HG02610 (cell line): ENCODE measurements at regions not wholly inside any gene's neighbourhood (a gene's known extent, or its start where the extent isn't known, plus 50 kb on each side); places are given as distances from the start of the nearest gene placed in this dataset.
"Not testable (repeated sequence)": the region's sequence is repeated elsewhere in the genome, so short reads cannot be mapped to it uniquely, and the experiment has no call there.

Source experiments
- ATAC-seq: cut with Tn5 transposase; IDR thresholded peaks from one replicate; pipeline ENCODE4 v1.9.1; 2021; ENCODE audit warnings: mild to moderate bottlenecking, moderate library complexity; ENCODE audit not compliant: unreplicated experiment

- no peak for ATAC-seq
These were observed 511.2 kb downstream of the TSN start for GRCh38 chr2:122266636-122267035.

GRCh38 chr2:122267947-122268346 lies 512.5 kb downstream of the TSN start:
- ATAC-seq, result no peak

- ATAC-seq, result no peak
These were observed 518.5 kb downstream of the TSN start for GRCh38 chr2:122273785-122274419.

- no peak for ATAC-seq
These were observed 522.5 kb downstream of the TSN start for GRCh38 chr2:122277956-122278355.

GRCh38 chr2:122300758-122301157 lies 545.3 kb downstream of the TSN start:
- no peak for ATAC-seq

- no peak for ATAC-seq
These were observed 552.3 kb downstream of the TSN start for GRCh38 chr2:122307763-122308162.

GRCh38 chr2:122315306-122315705 lies 559.9 kb downstream of the TSN start:
- ATAC-seq, result no peak

GRCh38 chr2:122319539-122320132 lies 564.2 kb downstream of the TSN start:
- no peak for ATAC-seq

GRCh38 chr2:122322815-122323214 lies 567.4 kb downstream of the TSN start:
- no peak for ATAC-seq

- no peak for ATAC-seq
These were observed 568.5 kb downstream of the TSN start for GRCh38 chr2:122323927-122324326.

- no peak for ATAC-seq
These were observed 571.0 kb downstream of the TSN start for GRCh38 chr2:122326471-122326870.

GRCh38 chr2:122328816-122329215 lies 573.4 kb downstream of the TSN start:
- no peak for ATAC-seq

GRCh38 chr2:122329278-122329677 lies 573.8 kb downstream of the TSN start:
- ATAC-seq, result no peak

- no peak for ATAC-seq
These were observed 578.5 kb downstream of the TSN start for GRCh38 chr2:122333932-122334331.

- no peak for ATAC-seq
These were observed 582.5 kb downstream of the TSN start for GRCh38 chr2:122338000-122338399.

- ATAC-seq, result peak; percentile 93
These were observed 584.8 kb downstream of the TSN start for GRCh38 chr2:122340246-122340645.

- ATAC-seq, result peak; percentile 45
These were observed 585.6 kb downstream of the TSN start for GRCh38 chr2:122341007-122341406.

- ATAC-seq, result not testable (repeated sequence)
These were observed 596.7 kb downstream of the TSN start for GRCh38 chr2:122352151-122352550.

GRCh38 chr2:122357998-122358397 lies 602.5 kb downstream of the TSN start:
- no peak for ATAC-seq

GRCh38 chr2:122358729-122359128 lies 603.3 kb downstream of the TSN start:
- ATAC-seq, result no peak

- ATAC-seq, result no peak
These were observed 608.4 kb downstream of the TSN start for GRCh38 chr2:122363885-122364284.

- no peak for ATAC-seq
These were observed 611.0 kb downstream of the TSN start for GRCh38 chr2:122366427-122366826.
